Breast epithelium (tissue), 4 donors: ENCODE measurements at regions not wholly inside any gene's neighbourhood (a gene's known extent, or its start where the extent isn't known, plus 50 kb on each side); places are given as distances from the start of the nearest gene placed in this dataset.
"Not testable (repeated sequence)": the region's sequence is repeated elsewhere in the genome, so short reads cannot be mapped to it uniquely, and the experiment has no call there.

Source experiments
- DNase-seq, 2 donors: peaks; one replicate each; pipeline ENCODE4 v3.0.0-alpha.2; 2019; ENCODE audit warnings: low spot score in 2 of 2
- H3K27ac ChIP-seq, 2 donors: fragments of 200-600 bp; sonication (generic) in 1 of 2; one replicate each; pipeline ENCODE4 v1.5.1; 2016 to 2019; ENCODE audit warnings: mild to moderate bottlenecking in 1 of 2
- H3K27me3 ChIP-seq, 2 donors: fragments of 200-600 bp; sonication (generic) in 1 of 2; one replicate each; pipeline versions ENCODE4 v1.5.1 to v1.6.0; 2017 to 2019; ENCODE audit warnings: control low read depth in 1 of 2, mild to moderate bottlenecking in 1 of 2
- H3K36me3 ChIP-seq: fragments of 200-600 bp; one replicate; pipeline ENCODE4 v1.5.1; 2019
- H3K4me1 ChIP-seq, 2 donors: fragments of 200-600 bp; sonication (generic); one replicate each; pipeline ENCODE4 v1.5.1; 2016 to 2019; ENCODE audit warnings: control low read depth in 1 of 2
- H3K4me3 ChIP-seq, 3 donors: fragments of 200-600 bp; sonication (generic); 1 replicate in 2 of 3; 2 replicates in 1 of 3; pipeline ENCODE4 v1.5.1; 2016 to 2019; ENCODE audit warnings: mild to moderate bottlenecking in 3 of 3, moderate library complexity in 2 of 3
- H3K9me3 ChIP-seq, 2 donors: fragments of 200-600 bp; sonication (generic) in 1 of 2; one replicate each; pipeline ENCODE4 v1.5.1; 2016 to 2019; ENCODE audit warnings: control low read depth in 1 of 2
- CTCF ChIP-seq, 3 donors: fragments of 450-650 bp; IDR thresholded peaks; one replicate each; pipeline ENCODE4 v1.5.1; 2016 to 2017; ENCODE audit warnings: antibody characterized with exemption in 3 of 3, mild to moderate bottlenecking in 3 of 3, moderate library complexity in 3 of 3
- POLR2A ChIP-seq: fragments of 450-650 bp; IDR thresholded peaks from one replicate; pipeline ENCODE4 v1.6.1; 2016; ENCODE audit warnings: antibody characterized with exemption, mild to moderate bottlenecking, moderate library complexity
- POLR2AphosphoS5 ChIP-seq, 3 donors: sonication (generic); formaldehyde crosslinking; IDR thresholded peaks; one replicate each; pipeline ENCODE4 v1.6.1; 2017; ENCODE audit warnings: antibody characterized with exemption in 3 of 3
- intact Hi-C: fragments of 100-400 bp; cut with DNase I; formaldehyde crosslinking; loops from one replicate; pipeline ENCODE4 v1.15.1; 2023; ENCODE audit warnings: low total_unique reads

GRCh38 chr16:22436823-22437652, 62.6 kb upstream of the CDR2 start:
- H3K4me1 ChIP-seq, intact Hi-C loops, H3K27me3 ChIP-seq, H3K9me3 ChIP-seq, H3K36me3 ChIP-seq: not testable (repeated sequence)
- Histone ChIP-seq H3K4me3 (peak overlapping the region; percentile 71 to 77 (median 75)), H3K27ac (peak overlapping the region; percentile 91 to 94)
- TF ChIP-seq POLR2AphosphoS5 (IDR thresholded peaks at IDR 0.05) = peak in 1 of 3 donors; percentile 31
- DNase-seq = peak; percentile 50 to 78

GRCh38 chr16:22436326-22436822, 62.0 kb upstream of the CDR2 start:
- intact Hi-C loops, DNase-seq, H3K4me1 ChIP-seq, H3K9me3 ChIP-seq, H3K36me3 ChIP-seq, H3K27me3 ChIP-seq: not testable (repeated sequence)
- H3K27ac ChIP-seq = peak overlapping the region; percentile 38 to 91
- H3K4me3 ChIP-seq = peak overlapping the region; percentile 71 to 77 (median 75)

DNA sequence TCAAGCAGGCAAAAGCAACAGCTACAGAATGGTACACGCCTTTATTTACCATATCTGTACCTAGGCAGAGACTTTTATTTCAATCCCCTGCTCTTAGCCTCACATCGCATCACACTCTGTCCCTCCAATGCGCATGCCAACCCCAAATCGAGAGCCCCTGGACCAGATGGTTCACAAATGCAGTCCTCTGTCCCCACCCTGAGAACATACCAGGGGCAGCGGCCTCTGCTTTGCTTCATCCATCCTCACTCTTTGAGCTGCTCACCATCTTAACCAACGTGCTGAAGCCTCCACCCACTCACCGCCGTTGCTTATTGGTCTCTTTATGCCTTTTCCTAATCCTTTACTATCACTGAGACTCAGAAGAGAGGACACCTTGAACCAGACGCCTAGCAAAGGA, 56.9 kb upstream of the CDR2 start:
- H3K27me3 ChIP-seq, intact Hi-C loops, H3K4me1 ChIP-seq, DNase-seq, H3K27ac ChIP-seq, H3K36me3 ChIP-seq, H3K9me3 ChIP-seq, H3K4me3 ChIP-seq: not testable (repeated sequence)

- Histone ChIP-seq H3K27me3 (no peaks in the 10 kb centered on the region), H3K9me3 (no peaks in the 10 kb centered on the region), H3K4me3 (no peak overlapping the region), H3K4me1 (no peaks in the 10 kb centered on the region), H3K27ac (no peak overlapping the region), H3K36me3 (no peaks in the 10 kb centered on the region)
- intact Hi-C loops = no loop called here
- TF ChIP-seq POLR2A (no peak), POLR2AphosphoS5 (IDR thresholded peaks at IDR 0.05) (no peak), CTCF (IDR thresholded peaks at IDR 0.05) (no peak)
- DNase-seq = no peak
These were observed 54.2 kb upstream of the CDR2 start for GRCh38 chr16:22428654-22429053.

- TF ChIP-seq POLR2AphosphoS5 (IDR thresholded peaks at IDR 0.05) = no peak
- TF ChIP-seq POLR2A = no peak
- no peak for TF ChIP-seq CTCF (IDR thresholded peaks at IDR 0.05)
- Histone ChIP-seq H3K4me3 (no peak overlapping the region), H3K9me3 (no peaks in the 10 kb centered on the region), H3K27me3 (no peaks in the 10 kb centered on the region), H3K27ac (no peak overlapping the region), H3K36me3 (no peaks in the 10 kb centered on the region), H3K4me1 (no peaks in the 10 kb centered on the region)
- DNase-seq = no peak
- intact Hi-C loops = no loop called here
These were observed 53.1 kb upstream of the CDR2 start for GRCh38 chr16:22427556-22427955.

GRCh38 chr16:22425847-22426246, 51.4 kb upstream of the CDR2 start:
- H3K9me3 ChIP-seq = no peaks in the 10 kb centered on the region
- intact Hi-C loops = no loop called here
- no peak overlapping the region for H3K4me3 ChIP-seq
- H3K4me1 ChIP-seq = no peaks in the 10 kb centered on the region
- peak overlapping the region; percentile 69 to 93 for H3K27ac ChIP-seq
- DNase-seq = no peak
- H3K36me3 ChIP-seq = no peaks in the 10 kb centered on the region
- no peaks in the 10 kb centered on the region for H3K27me3 ChIP-seq
- TF ChIP-seq CTCF (IDR thresholded peaks at IDR 0.05) = no peak
